GM21717 (cell line): ENCODE measurements at regions not wholly inside any gene's neighbourhood (a gene's known extent, or its start where the extent isn't known, plus 50 kb on each side); places are given as distances from the start of the nearest gene placed in this dataset.

Experiments
- ATAC-seq: cut with Tn5 transposase; IDR thresholded peaks from one replicate; pipeline ENCODE4 v1.9.1; 2021; ENCODE audit warnings: mild to moderate bottlenecking, moderate library complexity; ENCODE audit not compliant: unreplicated experiment

DNA sequence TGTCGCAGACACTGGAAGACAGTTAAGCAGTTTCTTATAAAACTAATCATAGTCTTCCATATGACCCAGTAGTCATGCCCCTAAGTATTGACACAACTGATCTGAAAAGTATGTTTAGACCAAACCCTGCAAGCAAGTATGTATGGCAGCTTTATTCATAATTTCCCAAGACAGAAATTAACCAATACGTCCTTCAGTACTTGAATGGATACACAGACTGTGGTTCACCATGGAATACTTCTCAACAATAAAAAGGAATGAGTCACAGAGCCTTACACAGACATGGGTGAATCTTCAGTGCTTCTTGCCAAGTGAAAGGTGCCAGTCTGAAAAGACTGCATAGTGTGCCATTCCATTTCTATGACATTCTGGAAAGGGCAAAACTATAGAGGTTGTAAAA lies 50.2 kb upstream of the AKR1E2 start:
- ATAC-seq: peak; percentile 14

DNA sequence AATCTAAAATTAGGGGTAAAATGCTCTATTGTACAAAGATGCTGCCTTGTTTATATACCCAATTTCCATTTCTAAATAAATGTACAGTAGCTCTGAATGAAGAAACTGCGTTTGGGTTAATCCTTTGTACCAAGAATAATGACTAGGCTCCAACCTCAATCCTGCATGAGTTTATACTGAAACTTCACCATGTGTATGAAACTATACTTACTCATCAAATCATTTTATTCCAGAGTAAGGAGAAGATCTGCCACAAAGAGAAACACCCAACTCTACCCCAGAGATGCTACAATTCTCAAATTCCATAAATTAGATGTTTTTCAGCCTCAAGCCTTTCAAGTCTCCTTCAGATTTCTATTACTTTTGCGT lies 53.8 kb upstream of the AKR1E2 start:
- no peak for ATAC-seq

DNA sequence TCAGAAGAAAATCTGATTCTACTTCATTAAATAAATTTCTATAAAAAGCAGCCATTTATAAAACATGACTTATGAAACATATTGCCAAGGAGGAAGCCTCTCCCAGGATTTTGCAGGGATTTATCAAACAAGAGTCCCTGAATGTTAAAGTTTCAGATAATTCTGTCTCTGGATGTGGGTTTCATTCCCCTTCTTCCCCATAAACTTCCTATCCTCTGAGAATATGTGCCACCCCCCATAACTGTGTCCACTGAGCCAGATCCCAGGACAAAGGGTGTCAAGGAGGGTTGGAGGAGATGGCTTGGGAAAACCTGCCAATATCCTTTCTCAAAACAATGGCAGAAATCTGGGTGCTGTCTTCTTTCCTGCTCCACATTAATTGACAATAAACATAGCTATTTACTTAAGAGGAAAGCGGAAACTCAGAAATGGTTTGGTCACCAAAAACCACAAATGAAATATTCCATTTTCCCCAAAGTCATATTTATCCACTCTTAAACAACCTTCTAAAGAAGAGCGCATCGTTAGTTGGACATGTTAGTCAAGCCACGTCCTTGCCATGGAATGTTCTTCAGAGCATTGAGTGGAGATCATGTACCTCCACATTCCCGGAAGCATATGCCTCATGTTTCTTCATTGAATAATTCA lies 54.3 kb upstream of the AKR1E2 start:
- no peak for ATAC-seq

DNA sequence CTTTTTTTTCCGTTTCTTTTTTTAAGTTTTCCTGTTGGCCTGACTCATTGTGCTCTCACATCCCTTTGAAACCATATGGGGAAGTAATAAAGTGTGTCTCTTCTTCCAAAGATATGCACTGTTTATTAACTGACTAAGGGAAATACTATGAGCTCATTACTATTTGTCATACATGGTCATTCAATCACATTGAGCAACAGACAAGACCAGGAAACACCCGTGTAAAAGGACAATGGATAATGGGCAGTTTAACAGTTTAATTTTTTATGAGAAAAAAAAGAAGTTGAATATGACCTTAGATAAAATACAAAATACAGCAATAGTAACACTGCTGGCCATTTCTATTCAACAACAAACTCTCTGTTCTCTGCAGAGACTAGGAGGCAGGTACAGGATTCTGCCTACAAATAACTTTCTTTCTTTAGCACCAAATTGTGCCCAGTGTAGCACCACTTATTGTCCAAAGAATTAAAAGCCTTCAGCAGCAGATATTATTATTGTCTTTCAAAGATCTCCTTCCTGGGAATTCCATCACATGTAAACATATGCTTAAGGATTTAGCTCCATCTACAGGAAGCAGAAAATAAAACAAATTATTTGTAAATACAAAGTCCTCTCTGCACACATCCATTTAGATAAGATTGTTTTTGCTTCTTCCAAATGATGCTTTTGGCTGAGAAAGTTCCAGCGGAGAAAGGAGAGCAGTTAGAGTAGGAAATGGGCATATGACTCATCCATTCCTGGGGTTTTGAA lies 55.0 kb upstream of the AKR1E2 start:
- ATAC-seq: no peak

DNA sequence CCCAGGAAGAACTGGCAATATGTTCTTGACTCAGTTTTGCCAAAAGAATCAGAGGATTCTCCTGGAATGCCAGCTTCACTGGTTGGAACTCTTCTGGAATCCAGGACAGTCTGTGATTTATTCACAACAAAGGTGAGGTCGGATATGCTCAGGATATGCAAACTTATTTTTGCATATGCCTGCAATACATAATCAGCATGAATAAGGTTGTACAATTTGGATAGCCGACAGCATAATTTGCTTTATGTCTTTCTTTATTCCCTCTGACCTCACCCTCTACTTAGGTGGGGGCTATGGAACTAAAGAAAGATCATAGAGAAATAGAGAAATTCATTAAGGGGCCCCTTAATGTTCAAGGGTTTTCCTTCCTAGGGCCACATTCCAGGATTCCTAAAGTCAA lies 57.6 kb upstream of the AKR1E2 start:
- no peak for ATAC-seq

DNA sequence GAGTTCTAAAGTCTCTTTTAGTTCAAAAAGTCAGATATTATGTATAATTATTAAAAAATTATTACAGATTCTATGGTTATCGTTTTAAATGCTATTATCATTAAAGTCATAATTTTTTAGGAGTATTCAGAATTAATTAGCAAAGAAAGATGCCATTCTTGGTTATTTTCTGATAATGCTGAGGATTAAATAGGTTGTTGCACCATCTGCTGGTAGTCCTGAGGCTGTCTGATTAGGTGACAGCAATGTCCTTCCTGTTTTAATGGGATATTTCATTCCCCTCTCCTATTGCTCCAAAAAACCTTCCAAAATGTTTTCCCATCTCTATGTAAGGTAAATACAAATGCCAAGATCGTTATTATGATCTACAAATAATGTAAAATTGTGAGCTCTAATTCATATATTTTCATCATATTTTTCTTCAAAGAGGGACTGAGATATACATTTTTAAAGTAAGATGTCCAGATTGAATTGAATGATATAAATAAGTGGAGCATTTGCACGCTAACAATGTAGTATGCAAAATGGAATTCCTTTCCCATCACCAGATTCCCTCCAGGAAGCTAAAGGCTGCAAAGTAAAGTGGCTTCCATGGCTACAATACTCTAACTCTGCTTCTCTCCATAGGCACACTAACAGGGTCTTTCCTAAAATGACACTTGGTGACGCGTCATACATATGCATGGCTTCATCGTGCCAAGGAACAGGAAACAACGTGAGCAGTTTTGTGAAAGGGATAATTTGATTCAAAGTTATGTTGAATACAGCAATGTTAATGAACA lies 58.8 kb upstream of the AKR1E2 start:
- ATAC-seq: no peak

DNA sequence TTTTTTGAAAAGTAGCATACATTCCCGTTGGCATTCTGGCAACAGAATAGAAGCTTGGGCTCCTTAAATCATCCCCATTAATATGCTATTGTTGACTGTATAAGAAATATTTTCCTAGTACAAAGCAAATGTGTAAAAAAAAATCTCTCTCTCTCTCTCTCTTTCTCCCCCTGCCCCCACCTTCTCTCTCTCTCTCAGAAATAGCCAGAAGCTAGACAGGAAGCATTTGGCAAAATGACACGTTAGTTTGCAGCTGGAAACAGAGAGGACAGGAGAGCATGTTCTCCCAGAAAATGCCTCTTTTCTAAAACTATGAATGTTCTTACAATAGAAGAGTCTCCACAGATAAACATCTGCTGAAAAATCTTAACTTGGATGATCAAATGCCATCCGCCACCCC lies 59.6 kb upstream of the AKR1E2 start:
- no peak for ATAC-seq

DNA sequence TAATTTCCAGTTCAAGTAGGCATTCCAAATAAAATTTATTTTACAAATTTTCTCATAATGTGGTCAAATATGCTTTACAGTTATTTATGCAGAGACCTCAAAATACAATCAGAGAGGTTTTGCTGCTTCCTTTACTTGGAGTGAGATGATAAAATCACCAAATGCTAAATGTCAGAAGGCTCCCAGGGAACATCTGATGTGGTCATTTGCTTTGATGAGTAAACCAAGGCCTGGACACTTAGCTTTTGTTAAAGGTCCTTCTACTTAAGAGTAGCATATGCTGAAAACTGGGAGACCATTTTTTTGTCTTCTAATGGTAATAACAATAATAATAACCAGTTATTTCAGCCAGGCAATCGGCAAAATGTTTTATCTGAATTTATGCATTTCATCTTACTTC lies 60.6 kb upstream of the AKR1E2 start:
- no peak for ATAC-seq

DNA sequence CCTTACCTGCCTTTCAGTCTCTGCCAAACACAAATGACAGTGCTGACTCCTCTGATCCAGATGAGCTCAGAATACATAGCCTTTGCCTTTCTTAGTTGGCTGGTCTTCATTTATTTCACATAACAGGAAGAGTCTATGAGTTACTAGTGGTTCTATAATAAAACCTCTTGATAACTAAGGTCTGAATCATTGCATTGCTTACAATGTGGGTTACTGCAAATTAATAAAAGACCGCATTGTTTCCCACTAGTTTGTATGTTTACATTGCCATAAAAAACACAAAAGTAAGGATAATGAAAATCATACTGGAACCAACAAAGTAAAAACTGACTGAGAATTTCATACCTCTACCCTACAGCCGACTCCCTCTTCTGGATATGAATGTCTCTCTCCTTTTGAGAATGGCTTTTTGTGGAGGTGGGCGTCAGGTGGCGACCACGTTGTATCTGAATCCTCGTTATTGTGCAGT lies 62.0 kb upstream of the AKR1E2 start:
- ATAC-seq: no peak

DNA sequence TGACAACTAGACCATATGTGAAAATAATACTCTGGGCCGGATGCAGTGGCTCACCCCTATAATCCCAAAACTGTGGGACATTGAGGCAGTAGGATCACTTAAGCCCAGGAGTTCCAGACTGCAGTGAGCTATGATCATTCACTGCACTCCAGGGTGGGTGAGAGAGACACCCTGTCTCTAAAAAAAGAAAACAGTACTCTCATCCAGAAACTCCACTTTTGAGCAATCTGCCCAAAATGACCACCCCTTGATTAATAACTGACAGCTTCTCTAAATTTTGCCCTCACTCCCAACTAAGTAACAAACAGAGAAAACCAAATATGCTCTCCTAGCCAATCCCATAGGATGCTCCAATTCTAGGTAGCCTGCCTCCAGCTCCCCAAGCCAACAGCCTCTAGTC lies 62.5 kb upstream of the AKR1E2 start:
- no peak for ATAC-seq

DNA sequence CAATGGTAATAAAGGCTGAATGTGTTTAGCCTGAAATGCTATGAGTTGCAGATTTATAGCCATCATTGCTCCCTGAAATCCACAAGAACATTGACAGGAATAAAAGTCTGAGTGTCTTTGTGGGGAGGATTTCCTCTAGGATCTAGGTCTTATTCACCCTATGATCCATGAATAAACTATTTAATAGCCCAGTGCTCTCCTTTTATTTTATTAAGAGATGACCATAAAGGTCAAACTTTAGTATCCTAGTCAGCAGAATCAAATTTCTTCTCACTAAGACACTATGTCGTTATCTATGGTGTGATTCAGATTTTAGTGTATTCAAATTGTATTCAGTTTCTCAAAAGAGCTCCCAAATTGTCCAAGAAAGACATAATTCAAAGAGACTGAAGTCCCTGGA lies 67.8 kb upstream of the AKR1E2 start:
- no peak for ATAC-seq

DNA sequence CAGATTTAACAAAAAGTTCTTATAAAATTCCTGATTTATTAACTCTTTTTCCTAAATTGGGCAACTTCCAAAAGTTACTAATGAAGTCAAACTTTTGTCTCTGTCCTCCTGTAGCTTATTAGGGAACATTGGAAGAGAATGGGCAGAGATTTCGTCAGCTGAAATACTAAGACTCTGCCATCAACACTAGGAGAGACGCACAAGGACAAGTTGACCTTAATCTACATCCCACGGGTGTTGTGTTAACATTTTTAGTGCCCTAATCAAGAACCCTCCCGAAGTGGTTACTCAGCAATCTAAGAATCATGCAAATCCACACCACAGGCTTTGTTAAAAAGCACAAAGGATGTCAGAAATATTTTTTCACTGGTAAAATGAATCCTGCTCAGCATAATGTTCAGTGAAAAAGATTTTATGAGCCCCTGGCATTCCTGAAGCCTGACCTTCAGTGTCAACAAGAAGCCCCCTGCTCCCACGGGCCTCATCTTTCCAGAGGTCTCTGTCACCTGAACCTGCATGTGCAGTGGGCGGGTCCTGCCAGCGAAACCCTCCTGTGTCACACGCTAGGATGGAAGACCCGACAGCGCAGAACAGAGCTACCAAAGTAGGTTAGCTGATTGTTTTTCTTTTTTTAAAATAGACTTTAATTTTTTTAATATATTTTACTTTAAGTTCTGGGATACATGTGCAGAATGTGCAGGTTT lies 70.6 kb upstream of the AKR1E2 start:
- no peak for ATAC-seq

DNA sequence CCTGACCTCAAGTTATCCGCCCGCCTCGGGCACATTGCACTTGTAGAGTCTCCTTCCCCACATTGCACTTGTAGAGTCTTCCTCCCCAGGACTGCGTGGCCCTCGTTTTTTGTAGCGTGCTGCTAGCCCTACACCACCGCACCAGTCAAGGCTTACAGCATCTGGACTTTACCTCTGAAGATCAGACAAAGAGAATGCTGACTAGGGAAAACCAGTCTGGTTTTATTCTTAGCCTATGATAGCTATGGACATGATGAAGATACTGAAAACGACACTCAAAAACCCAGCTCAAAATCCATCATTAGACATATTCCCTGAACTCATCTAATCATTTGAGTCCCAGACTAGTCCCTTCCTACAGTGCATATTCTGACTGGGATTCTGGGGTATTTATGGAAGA lies 71.9 kb upstream of the AKR1E2 start:
- no peak for ATAC-seq

DNA sequence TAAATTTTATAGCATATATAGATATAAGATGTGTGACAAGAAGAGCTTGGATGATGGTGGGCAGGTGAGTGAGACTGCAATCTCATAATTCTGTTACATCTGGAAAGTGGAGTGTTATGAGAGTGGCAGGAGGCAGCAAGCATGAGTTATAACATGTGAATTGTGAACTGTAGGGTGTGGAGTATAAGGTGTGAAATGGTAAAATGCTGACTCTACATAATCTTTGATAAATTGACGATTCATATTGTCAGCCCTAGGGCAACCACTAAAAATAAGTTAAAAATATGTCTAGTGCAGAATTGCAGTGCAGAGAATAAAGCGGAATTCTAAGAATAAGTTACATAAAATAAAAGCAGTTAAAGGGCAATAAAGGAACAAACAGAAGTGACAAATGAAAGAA lies 74.8 kb upstream of the AKR1E2 start:
- ATAC-seq: no peak

DNA sequence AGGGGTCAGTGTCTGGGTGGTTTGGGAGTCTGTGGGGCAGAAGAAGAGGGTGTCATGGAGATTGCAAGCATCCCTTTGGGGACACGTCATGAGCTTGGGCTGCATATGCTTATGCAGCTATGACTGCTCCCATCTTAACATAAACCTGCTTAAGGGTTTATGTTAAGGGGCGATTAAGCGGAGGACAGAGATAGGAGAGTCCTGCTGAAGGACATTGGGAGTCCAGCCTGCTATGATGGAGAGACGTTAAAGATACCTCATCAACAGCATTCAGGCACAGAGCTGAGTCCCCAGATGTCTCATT lies 76.8 kb upstream of the AKR1E2 start:
- ATAC-seq: no peak

DNA sequence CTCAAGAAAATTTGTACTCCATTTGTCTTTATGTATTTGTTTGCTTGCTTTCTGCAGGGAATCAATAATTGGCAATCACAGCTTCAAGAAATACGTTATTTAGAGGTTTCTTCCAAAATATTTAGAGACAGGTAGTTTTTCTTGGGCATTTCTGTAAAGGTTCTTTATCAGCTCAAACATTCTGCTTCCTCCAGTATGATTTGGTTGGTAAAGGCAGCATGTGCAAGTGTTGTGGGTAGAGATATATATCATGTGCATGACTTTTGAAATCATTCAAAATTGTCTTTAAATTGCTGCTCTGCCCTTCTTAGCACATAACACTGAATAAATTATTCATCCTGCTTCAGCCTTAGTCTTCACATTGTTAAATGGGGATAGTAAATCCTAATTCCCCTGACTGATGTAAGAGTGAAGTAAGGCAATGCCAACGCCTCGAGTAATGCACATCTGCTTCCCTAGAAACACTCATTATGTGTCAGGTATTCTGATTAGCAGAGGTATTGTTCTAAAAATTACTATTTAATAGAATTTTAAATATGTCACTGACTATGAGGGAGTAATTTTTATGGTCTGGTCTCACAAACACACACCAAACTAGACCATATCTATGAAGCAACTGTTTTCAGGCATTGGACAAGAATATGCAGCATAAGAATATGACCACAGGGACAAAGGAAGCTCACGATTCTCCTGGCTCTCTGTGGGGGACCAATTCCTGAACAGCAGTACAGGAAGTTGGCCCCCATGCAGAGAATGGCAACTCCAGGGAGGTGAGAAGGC lies 77.3 kb upstream of the AKR1E2 start:
- no peak for ATAC-seq

DNA sequence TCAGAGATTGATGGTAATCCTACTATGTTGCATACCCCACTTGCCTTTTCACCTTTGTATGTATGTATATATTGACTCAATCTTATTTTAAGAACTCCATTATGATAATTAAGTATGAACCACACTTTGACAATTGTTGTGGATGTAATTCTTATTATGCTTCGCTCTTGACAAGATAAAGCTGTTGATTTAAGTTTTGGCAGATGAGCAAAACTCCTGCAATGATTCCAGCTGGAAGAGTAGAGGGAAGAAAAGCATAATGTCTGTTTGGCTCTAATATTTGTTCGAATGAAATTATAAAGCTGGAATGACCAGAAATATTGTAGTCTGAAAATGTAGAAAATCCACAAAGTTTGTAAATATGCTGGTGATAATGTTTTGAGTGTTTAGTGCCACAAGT lies 83.8 kb upstream of the AKR1E2 start:
- ATAC-seq: no peak

DNA sequence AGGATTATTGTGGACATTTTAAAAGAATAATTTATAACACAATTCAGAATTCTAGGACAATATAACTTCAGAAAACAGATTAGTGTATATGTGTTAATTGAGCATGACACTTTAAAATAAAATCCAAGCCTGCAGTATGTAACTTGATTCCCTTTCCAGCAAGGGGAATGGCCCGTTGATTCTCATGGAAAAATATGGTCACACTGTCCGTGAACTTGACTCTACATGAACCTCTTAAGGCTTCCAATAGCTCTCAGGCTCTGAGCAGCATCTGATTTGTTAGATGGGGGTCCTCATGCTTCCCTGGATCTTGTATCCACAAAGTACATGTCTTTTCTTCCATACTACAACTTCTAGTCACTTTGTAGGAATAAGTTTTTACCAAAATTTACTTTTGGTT lies 85.5 kb upstream of the AKR1E2 start:
- no peak for ATAC-seq

DNA sequence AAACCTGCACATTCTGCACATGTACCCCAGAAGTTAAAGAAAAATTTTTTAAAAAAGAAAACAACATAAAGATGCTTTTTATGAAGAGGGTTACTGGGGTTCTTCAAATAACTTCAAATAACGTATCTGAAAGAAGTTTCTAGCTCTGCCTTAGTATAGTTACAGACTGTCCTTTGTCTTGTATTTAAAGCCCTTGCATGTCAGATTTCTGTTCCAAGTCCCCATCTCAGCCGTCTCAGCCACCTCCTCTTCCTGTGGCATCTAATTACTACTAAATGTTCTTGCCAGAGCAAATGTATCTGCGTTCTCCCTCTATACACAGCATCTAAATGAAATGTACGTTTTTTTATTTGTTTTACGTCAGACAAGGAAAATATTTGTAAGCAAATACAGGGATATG lies 89.4 kb upstream of the AKR1E2 start:
- ATAC-seq: no peak

DNA sequence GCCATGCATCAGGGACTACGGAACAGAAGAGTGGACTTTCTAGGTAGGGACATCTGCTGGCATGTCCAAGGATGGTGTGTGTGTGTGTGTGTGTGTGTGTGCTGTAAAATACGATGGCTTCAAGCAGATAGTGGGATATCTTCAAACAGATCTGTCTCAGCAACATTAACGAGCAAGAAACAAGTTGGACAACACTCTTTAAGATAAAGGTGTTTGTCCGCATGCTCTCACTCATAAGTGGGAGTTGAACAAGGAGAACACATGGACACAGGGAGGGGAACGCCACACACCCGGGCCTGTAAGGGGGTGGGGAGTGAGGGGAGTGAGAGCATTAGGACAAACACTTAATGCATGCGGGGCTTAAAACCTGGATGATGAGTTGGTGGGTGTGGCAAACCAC lies 89.8 kb upstream of the AKR1E2 start:
- ATAC-seq: no peak

DNA sequence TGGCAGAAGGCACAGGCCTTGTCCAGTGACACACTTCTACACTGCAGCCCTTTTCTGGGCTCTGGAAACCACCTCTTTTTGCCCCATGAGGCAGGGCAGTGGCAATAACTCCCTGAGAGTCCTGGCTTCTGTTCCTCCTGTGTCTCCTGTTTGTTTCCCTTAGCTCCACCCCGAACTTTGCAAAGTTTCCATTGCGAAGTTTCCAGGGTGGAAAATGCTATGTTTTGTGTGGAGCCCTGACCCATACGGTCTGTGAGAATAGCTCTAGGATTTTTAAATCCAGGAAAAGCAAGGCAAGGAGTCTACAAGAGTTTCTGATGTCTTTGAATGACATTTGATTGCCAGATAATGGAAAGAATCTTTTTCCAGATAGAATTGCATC lies 92.2 kb upstream of the AKR1E2 start:
- no peak for ATAC-seq
